HFFc6 (cell line): ENCODE measurements at regions not wholly inside any gene's neighbourhood (a gene's known extent, or its start where the extent isn't known, plus 50 kb on each side); places are given as distances from the start of the nearest gene placed in this dataset.
"Not testable (repeated sequence)": the region's sequence is repeated elsewhere in the genome, so short reads cannot be mapped to it uniquely, and the experiment has no call there.

Source experiments
- DNase-seq: peaks from one replicate; pipeline ENCODE4 v3.0.0-alpha.2; 2018
- H3K27ac Mint-ChIP-seq: 2 replicates; pipeline ENCODE4 v1.8.0; 2020; ENCODE audit warnings: mild to moderate bottlenecking, mixed read lengths
- H3K27me3 Mint-ChIP-seq: 2 replicates; pipeline ENCODE4 v1.8.0; 2021; ENCODE audit warnings: mild to moderate bottlenecking, moderate library complexity, mixed read lengths; ENCODE audit not compliant: insufficient read depth
- H3K36me3 Mint-ChIP-seq: 2 replicates; pipeline ENCODE4 v1.8.0; 2021; ENCODE audit warnings: low read depth, mixed read lengths
- H3K4me1 Mint-ChIP-seq: 2 replicates; pipeline ENCODE4 v1.8.0; 2020; ENCODE audit warnings: low read depth, mixed read lengths
- H3K4me3 Mint-ChIP-seq: 2 replicates; pipeline ENCODE4 v1.8.0; 2020; ENCODE audit warnings: mild to moderate bottlenecking, moderate library complexity, mixed read lengths
- H3K9me3 Mint-ChIP-seq: 2 replicates; pipeline ENCODE4 v1.8.0; 2020; ENCODE audit warnings: mild to moderate bottlenecking, mixed read lengths
- TF ChIP-seq, protein P1 (sequence below): fragments of 200-600 bp; sonication (generic); IDR thresholded peaks from 2 replicates; pipeline ENCODE4 v1.5.0; 2021; ENCODE audit warnings: antibody characterized with exemption, mild to moderate bottlenecking

DNA sequence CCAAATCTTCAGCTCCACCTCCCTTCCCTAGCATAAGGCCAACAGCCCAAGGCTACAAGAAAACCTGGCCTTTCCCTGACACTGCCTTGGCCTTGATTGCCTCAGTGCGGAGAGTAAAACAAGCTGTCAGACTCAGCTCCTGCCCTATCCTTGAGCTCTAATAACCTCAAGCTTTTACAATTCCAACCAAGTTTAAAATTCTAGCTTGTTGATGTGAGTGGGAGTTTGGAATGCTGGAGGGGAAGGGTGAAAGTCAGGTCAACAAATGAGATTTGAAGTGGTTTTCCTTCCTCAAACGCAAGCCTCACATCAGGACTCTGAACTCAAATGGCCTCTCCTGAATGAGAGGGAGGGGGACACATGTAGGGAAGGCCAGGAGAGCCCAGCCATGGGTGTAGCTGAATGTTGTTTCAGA is 197.0 kb upstream of the VLDLR start:
- Mint-ChIP-seq H3K4me1 (no peaks in the 10 kb centered on the region; the same call in 1 of the 2 replicates), H3K27ac (no peak overlapping the region), H3K4me3 (no peak overlapping the region), H3K9me3 (no peaks in the 10 kb centered on the region), H3K27me3 (peaks cover 2% of the 10 kb centered on the region; the same call in 1 of the 2 replicates), H3K36me3 (no peaks in the 10 kb centered on the region)
- TF ChIP-seq, protein P1, sequence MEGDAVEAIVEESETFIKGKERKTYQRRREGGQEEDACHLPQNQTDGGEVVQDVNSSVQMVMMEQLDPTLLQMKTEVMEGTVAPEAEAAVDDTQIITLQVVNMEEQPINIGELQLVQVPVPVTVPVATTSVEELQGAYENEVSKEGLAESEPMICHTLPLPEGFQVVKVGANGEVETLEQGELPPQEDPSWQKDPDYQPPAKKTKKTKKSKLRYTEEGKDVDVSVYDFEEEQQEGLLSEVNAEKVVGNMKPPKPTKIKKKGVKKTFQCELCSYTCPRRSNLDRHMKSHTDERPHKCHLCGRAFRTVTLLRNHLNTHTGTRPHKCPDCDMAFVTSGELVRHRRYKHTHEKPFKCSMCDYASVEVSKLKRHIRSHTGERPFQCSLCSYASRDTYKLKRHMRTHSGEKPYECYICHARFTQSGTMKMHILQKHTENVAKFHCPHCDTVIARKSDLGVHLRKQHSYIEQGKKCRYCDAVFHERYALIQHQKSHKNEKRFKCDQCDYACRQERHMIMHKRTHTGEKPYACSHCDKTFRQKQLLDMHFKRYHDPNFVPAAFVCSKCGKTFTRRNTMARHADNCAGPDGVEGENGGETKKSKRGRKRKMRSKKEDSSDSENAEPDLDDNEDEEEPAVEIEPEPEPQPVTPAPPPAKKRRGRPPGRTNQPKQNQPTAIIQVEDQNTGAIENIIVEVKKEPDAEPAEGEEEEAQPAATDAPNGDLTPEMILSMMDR, result no peak
- no peak for DNase-seq

DNA sequence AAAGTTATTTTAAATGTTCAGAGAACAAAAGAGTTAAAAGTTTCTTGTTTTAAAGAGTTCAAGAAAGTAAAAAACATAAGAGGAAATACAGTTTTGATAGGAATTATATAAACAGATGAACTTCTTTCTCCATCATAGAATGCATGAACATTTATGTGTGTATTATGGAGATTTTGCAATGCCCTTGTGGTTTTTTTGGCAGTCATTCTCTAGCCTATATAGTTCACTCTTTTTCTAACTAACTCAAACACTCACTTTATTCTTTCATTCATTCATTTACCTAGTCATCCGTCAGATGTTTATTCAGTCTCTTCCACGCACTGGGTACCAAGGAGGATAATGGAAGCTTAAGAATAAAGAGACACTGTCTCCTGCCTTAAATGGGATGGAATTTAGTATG is 195.9 kb upstream of the VLDLR start:
- Mint-ChIP-seq H3K27ac (no peak overlapping the region), H3K4me3 (no peak overlapping the region), H3K9me3 (no peaks in the 10 kb centered on the region), H3K27me3 (peaks cover 5% of the 10 kb centered on the region), H3K36me3 (no peaks in the 10 kb centered on the region), H3K4me1 (no peaks in the 10 kb centered on the region; the same call in 1 of the 2 replicates)
- no peak for DNase-seq
- TF ChIP-seq, protein P1, result no peak

DNA sequence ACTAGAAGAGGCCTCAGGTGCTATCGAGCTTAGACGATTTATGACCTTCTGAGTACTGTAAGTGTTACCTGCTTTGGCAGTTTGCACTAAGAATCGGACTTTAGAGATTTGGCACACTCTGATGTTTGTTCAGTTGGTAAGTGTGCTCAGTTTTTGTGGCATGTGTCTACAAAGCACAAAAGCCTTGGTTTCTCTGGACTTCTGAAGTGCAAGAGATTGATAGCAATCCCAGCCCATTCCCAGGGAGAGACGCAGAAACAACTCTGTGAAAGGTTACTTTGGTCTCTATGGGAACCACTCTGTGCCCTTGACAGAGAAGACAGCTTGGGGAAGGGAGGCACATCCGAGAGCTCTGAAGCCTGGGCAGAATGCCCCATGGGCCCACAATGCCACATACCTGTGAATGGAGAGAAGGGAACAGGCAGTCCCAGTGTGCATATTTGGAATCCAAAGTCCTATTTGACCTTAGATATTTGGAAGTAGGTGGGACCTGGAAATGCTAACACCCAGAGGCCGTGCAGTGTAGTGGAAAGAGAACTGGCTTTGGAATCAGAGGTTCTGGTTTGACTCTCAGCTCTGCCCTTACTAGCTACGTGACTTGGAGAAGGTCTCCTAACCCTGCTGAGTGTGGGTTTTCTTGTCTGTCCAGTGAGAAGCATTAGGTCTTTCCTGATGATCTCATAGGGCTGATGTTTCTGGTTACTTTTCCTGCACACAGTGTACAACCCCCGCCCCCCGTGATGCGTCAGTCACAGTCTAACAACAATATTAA is 194.3 kb upstream of the VLDLR start:
- no peak overlapping the region for H3K27ac Mint-ChIP-seq
- H3K27me3 Mint-ChIP-seq, result peaks cover 5% of the 10 kb centered on the region
- DNase-seq, result no peak
- no peak overlapping the region for H3K4me3 Mint-ChIP-seq
- no peaks in the 10 kb centered on the region for H3K36me3 Mint-ChIP-seq
- no peaks in the 10 kb centered on the region; the same call in 1 of the 2 replicates for H3K9me3 Mint-ChIP-seq
- no peaks in the 10 kb centered on the region; the same call in 1 of the 2 replicates for H3K4me1 Mint-ChIP-seq
- TF ChIP-seq, protein P1, result no peak

DNA sequence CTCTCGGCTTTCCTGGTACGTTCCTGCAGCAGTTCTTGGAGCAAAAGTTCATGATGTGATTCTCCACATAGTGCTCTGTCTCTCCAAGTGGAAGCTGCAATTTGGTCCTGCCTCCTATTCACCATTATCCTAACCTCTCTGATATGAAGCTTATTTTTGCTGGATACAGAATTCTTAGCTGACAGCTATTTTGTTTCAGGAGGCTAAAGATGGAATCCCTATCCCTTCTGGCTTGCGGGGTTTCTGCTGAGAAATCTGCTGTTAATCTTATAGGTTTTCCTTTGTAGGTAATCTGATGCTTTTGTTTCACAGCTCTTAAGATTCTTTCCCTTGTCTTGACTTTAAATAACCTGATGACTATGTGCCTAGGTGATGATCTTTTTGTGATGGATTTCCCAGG is 181.6 kb upstream of the VLDLR start:
- no peak for DNase-seq
- Mint-ChIP-seq H3K4me3 (no peak overlapping the region), H3K27me3 (no peaks in the 10 kb centered on the region; the same call in 1 of the 2 replicates), H3K36me3 (no peaks in the 10 kb centered on the region), H3K4me1 (no peaks in the 10 kb centered on the region), H3K9me3 (peaks cover 23% of the 10 kb centered on the region), H3K27ac (no peak overlapping the region)
- TF ChIP-seq, protein P1, result no peak

DNA sequence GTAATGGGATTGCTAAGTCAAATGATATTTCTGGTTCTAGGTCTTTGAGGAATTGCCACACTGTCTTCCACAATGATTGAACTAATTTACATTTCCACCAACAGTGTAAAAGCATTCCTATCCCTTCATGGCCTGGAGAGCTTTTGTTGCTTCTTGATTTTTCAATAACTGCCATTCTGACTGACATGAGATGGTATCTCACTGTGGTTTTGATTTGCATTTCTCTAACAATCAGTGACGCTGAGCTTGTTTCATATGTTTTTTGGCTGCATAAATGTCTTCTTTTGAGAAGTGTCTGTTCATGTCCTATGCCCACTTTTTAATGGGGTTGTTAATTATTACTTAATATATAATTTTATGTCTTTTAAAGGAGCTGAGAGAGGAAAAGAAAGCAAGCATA is 177.7 kb upstream of the VLDLR start:
- DNase-seq, H3K4me3 Mint-ChIP-seq, H3K36me3 Mint-ChIP-seq, H3K4me1 Mint-ChIP-seq, H3K27me3 Mint-ChIP-seq, H3K27ac Mint-ChIP-seq: not testable (repeated sequence)
- peaks cover 20% of the 10 kb centered on the region for H3K9me3 Mint-ChIP-seq

DNA sequence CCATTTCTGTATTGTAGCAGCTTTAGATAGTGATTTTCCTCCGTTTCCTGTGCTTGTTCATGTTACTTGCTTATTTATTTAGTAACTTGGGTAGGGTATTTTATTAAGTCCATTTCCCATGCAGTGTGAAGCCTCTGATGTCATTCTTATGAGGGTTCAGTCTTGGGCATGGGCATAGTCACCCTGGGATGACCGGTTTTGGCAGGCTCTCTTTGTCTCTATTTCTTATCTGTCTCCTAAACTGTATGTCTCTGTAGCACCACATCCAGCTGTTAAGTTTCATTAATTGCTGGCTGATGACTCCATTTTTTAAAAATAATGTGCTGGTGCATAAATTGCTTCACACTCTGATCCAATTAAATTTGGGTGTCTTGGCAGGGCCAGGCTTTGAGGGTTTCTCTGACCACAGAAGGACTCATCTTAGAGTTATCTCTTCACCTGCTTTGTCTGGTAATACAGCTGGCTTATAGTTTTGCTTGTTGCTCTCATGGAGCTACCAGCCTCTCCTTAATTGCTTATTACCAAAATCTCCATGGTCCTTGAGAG is 173.3 kb upstream of the VLDLR start:
- no peak for DNase-seq
- Mint-ChIP-seq H3K4me3 (no peak overlapping the region), H3K27ac (no peak overlapping the region), H3K4me1 (no peaks in the 10 kb centered on the region), H3K9me3 (peaks cover 3% of the 10 kb centered on the region; the same call in 1 of the 2 replicates), H3K27me3 (no peaks in the 10 kb centered on the region), H3K36me3 (no peaks in the 10 kb centered on the region)
- TF ChIP-seq, protein P1, result no peak
